Tongue (tissue), 1 donor: ENCODE measurements at regions not wholly inside any gene's neighbourhood (a gene's known extent, or its start where the extent isn't known, plus 50 kb on each side); places are given as distances from the start of the nearest gene placed in this dataset.
"Not testable (repeated sequence)": the region's sequence is repeated elsewhere in the genome, so short reads cannot be mapped to it uniquely, and the experiment has no call there.

Experiments used
- DNase-seq: peaks from one replicate; pipeline ENCODE4 v3.0.0-alpha.2; 2015

GRCh38 chr16:16563962-16564361, 185.0 kb downstream of the NPIPA7 start:
- not testable (repeated sequence) for DNase-seq

- DNase-seq, result not testable (repeated sequence)
Observed at GRCh38 chr16:16565326-16565725, 186.4 kb downstream of the NPIPA7 start.

GRCh38 chr16:16570055-16570454, 191.1 kb downstream of the NPIPA7 start:
- DNase-seq, result not testable (repeated sequence)

- not testable (repeated sequence) for DNase-seq
Observed at GRCh38 chr16:16570874-16571273, 191.9 kb downstream of the NPIPA7 start.

GRCh38 chr16:16572130-16572774, 193.3 kb downstream of the NPIPA7 start:
- DNase-seq, result not testable (repeated sequence)

- not testable (repeated sequence) for DNase-seq
Observed at GRCh38 chr16:16577062-16577461, 198.1 kb downstream of the NPIPA7 start.

- no peak for DNase-seq
Observed at GRCh38 chr16:16578701-16579100, 199.8 kb downstream of the NPIPA7 start.

GRCh38 chr16:16582916-16583315, 204.0 kb downstream of the NPIPA7 start:
- not testable (repeated sequence) for DNase-seq

- DNase-seq, result peak; percentile 81
Observed at GRCh38 chr16:16586073-16586651, 207.2 kb downstream of the NPIPA7 start.

GRCh38 chr16:16586969-16587368, 208.0 kb downstream of the NPIPA7 start:
- DNase-seq, result not testable (repeated sequence)

GRCh38 chr16:16588436-16588835, 209.5 kb downstream of the NPIPA7 start:
- not testable (repeated sequence) for DNase-seq

- not testable (repeated sequence) for DNase-seq
Observed at GRCh38 chr16:16590654-16591318, 211.8 kb downstream of the NPIPA7 start.

GRCh38 chr16:16593156-16593863, 214.4 kb downstream of the NPIPA7 start:
- DNase-seq, result peak; percentile 10

GRCh38 chr16:16595029-16595718, 216.2 kb downstream of the NPIPA7 start:
- DNase-seq, result not testable (repeated sequence)

- DNase-seq, result not testable (repeated sequence)
Observed at GRCh38 chr16:16601239-16601638, 222.3 kb downstream of the NPIPA7 start.

- DNase-seq, result not testable (repeated sequence)
Observed at GRCh38 chr16:16607401-16608082, 228.6 kb downstream of the NPIPA7 start.

- DNase-seq, result not testable (repeated sequence)
Observed at GRCh38 chr16:16609627-16610026, 230.7 kb downstream of the NPIPA7 start.

- not testable (repeated sequence) for DNase-seq
Observed at GRCh38 chr16:16610389-16610967, 231.5 kb downstream of the NPIPA7 start.

- not testable (repeated sequence) for DNase-seq
Observed at GRCh38 chr16:16613212-16613611, 234.3 kb downstream of the NPIPA7 start.

- not testable (repeated sequence) for DNase-seq
Observed at GRCh38 chr16:16614484-16614883, 235.5 kb downstream of the NPIPA7 start.

GRCh38 chr16:16618963-16619465, 240.1 kb downstream of the NPIPA7 start:
- DNase-seq, result not testable (repeated sequence)
